22Rv1 (cell line): ENCODE measurements at regions not wholly inside any gene's neighbourhood (a gene's known extent, or its start where the extent isn't known, plus 50 kb on each side); places are given as distances from the start of the nearest gene placed in this dataset.

Source experiments
- CTCF ChIP-seq: fragments of 450-650 bp; IDR thresholded peaks from 2 replicates; pipeline ENCODE4 v1.5.1; 2017; ENCODE audit warnings: mild to moderate bottlenecking
- ZFX ChIP-seq: fragments of 450-650 bp; IDR thresholded peaks from 2 replicates; pipeline ENCODE4 v1.6.1; 2017; ENCODE audit warnings: antibody characterized with exemption, borderline replicate concordance

GRCh38 chr1:218754477-218754876 is 409.3 kb downstream of the TGFB2 start:
- TF ChIP-seq CTCF, result no peak
- TF ChIP-seq ZFX, result no peak
